H1 (cell line): ENCODE measurements at regions not wholly inside any gene's neighbourhood (a gene's known extent, or its start where the extent isn't known, plus 50 kb on each side); places are given as distances from the start of the nearest gene placed in this dataset.

Experiments
- CTCF ChIA-PET: fragments of 300-600 bp; sonication (Branson Sonifier 250); formaldehyde crosslinking; loops from one replicate; lab custom pipeline; 2021; ENCODE audit not compliant: partially characterized antibody; lab: Charles Lee
- POLR2A ChIA-PET: fragments of 300-600 bp; sonication (Branson Sonifier 250); formaldehyde crosslinking; loops from one replicate; lab custom pipeline; 2021; ENCODE audit warnings: inconsistent platforms; ENCODE audit not compliant: partially characterized antibody; lab: Charles Lee
- DNase-seq, 2 experiments: peaks; one replicate each; pipeline versions ENCODE4 v3.0.0 to v3.0.0-alpha.2; 2010 to 2022; ENCODE audit warnings: low spot score in 2 of 2, low read depth in 1 of 2, mixed read lengths in 1 of 2
- FAIRE-seq: peaks from 2 replicates; lab custom pipeline; 2011; peaks lifted over from hg19 to GRCh38; lab: Jason Lieb, UNC
- H2AFZ ChIP-seq: 2 replicates; pipeline ENCODE4 v1.8.1; 2012; ENCODE audit warnings: low read length, inconsistent platforms
- H2AK5ac ChIP-seq: 2 replicates; pipeline ENCODE4 v1.6.1; 2013; ENCODE audit warnings: low read depth, low read length
- H2BK120ac ChIP-seq: replicated peaks from 2 replicates; pipeline ENCODE3; 2013; ENCODE audit warnings: low read depth, low read length, inconsistent platforms
- H2BK12ac ChIP-seq: 2 replicates; pipeline ENCODE4 v1.6.1; 2013; ENCODE audit warnings: low read depth, low read length
- H2BK15ac ChIP-seq: 2 replicates; pipeline ENCODE4 v1.6.1; 2013; ENCODE audit warnings: low read length
- H2BK20ac ChIP-seq: 2 replicates; pipeline ENCODE4 v1.6.1; 2013; ENCODE audit warnings: low read length
- H2BK5ac ChIP-seq: 2 replicates; pipeline ENCODE4 v1.6.1; 2013; ENCODE audit warnings: low read depth, low read length
- H3K14ac ChIP-seq: 2 replicates; pipeline ENCODE4 v1.6.1; 2013; ENCODE audit warnings: inconsistent platforms; ENCODE audit not compliant: insufficient read length
- H3K18ac ChIP-seq: 2 replicates; pipeline ENCODE4 v1.6.1; 2013; ENCODE audit warnings: low read length; ENCODE audit errors: extremely low read depth
- H3K23ac ChIP-seq: 2 replicates; pipeline ENCODE4 v1.6.1; 2013; ENCODE audit warnings: inconsistent platforms; ENCODE audit not compliant: insufficient read length
- H3K23me2 ChIP-seq: 2 replicates; pipeline ENCODE4 v1.6.1; 2013; ENCODE audit warnings: low read depth, low read length
- H3K27ac ChIP-seq: 2 replicates; pipeline ENCODE4 v1.6.1; 2011; ENCODE audit warnings: low read depth, low read length, inconsistent platforms
- H3K27me3 ChIP-seq, 4 experiments: replicated peaks in 1 of 4; 1 replicate in 1 of 4; 2 replicates in 3 of 4; pipeline versions ENCODE4 v1.6.1 to v1.8.1; 2011 to 2013; ENCODE audit warnings: low read length in 3 of 4, mild to moderate bottlenecking in 3 of 4, inconsistent platforms in 2 of 4, mixed read lengths in 2 of 4, moderate library complexity in 1 of 4; ENCODE audit not compliant: control insufficient read depth in 3 of 4, insufficient read depth in 3 of 4; ENCODE audit errors: extremely low read depth in 1 of 4
- H3K36me3 ChIP-seq, 4 experiments: 2 replicates each; pipeline versions ENCODE4 v1.6.1 to v1.8.1; 2011 to 2013; ENCODE audit warnings: mild to moderate bottlenecking in 4 of 4, low read length in 3 of 4, moderate library complexity in 2 of 4, control low read depth in 1 of 4, inconsistent platforms in 1 of 4; ENCODE audit not compliant: insufficient read depth in 4 of 4, control insufficient read depth in 2 of 4
- H3K4ac ChIP-seq: replicated peaks from 2 replicates; pipeline ENCODE3; 2013; ENCODE audit warnings: low read length, low read depth, mixed read lengths, inconsistent platforms; ENCODE audit not compliant: insufficient read length
- H3K4me1 ChIP-seq, 4 experiments: replicated peaks in 1 of 4; 1 replicate in 1 of 4; 2 replicates in 3 of 4; pipeline versions ENCODE4 v1.6.1 to v1.8.1; 2011 to 2013; ENCODE audit warnings: low read length in 3 of 4, inconsistent platforms in 2 of 4, mixed read lengths in 1 of 4; ENCODE audit not compliant: insufficient read depth in 4 of 4, control insufficient read depth in 3 of 4
- H3K4me2 ChIP-seq, 2 experiments: 2 replicates each; pipeline versions ENCODE4 v1.6.1 to v1.8.1; 2011 to 2013; ENCODE audit warnings: low read depth in 2 of 2, low read length in 2 of 2, control low read depth in 1 of 2, inconsistent platforms in 1 of 2, mild to moderate bottlenecking in 1 of 2; ENCODE audit not compliant: insufficient read depth in 1 of 2
- H3K4me3 ChIP-seq, 4 experiments: fragments of 200-600, 300-600 bp in 1 of 4; sonication (generic), shearing (Covaris generic), sonication (Bioruptor Twin) in 1 of 4; 2 replicates each; pipeline versions ENCODE4 v1.5.1 to v1.8.1; 2011 to 2016; ENCODE audit warnings: low read length in 4 of 4, low read depth in 3 of 4, control low read depth in 2 of 4, inconsistent platforms in 2 of 4, mild to moderate bottlenecking in 2 of 4, mixed read lengths in 1 of 4, moderate library complexity in 1 of 4; ENCODE audit not compliant: insufficient read depth in 2 of 4; ENCODE audit errors: extremely low read depth in 1 of 4
- H3K56ac ChIP-seq: replicated peaks from 2 replicates; pipeline ENCODE3; 2013; ENCODE audit warnings: low read depth, mild to moderate bottlenecking, mixed read lengths, low read length, inconsistent platforms; ENCODE audit not compliant: insufficient read length
- H3K79me1 ChIP-seq: 2 replicates; pipeline ENCODE4 v1.6.1; 2013; ENCODE audit warnings: low read depth, low read length, control low read depth
- H3K79me2 ChIP-seq, 2 experiments: 2 replicates each; pipeline versions ENCODE4 v1.6.1 to v1.8.1; 2012 to 2013; ENCODE audit warnings: low read length in 2 of 2, mild to moderate bottlenecking in 2 of 2, inconsistent platforms in 1 of 2; ENCODE audit not compliant: insufficient read depth in 2 of 2, control insufficient read depth in 1 of 2
- H3K9ac ChIP-seq, 4 experiments: replicated peaks in 1 of 4; 1 replicate in 1 of 4; 2 replicates in 3 of 4; pipeline versions ENCODE4 v1.6.1 to v1.8.1; 2011 to 2013; ENCODE audit warnings: low read depth in 3 of 4, low read length in 3 of 4, control low read depth in 2 of 4, mild to moderate bottlenecking in 2 of 4, moderate library complexity in 2 of 4, inconsistent platforms in 1 of 4; ENCODE audit errors: extremely low read depth in 1 of 4
- H3K9me3 ChIP-seq, 2 experiments: 2 replicates each; pipeline versions ENCODE4 v1.6.1 to v1.8.1; 2012 to 2013; ENCODE audit warnings: mild to moderate bottlenecking in 2 of 2, moderate library complexity in 2 of 2, control low read depth in 1 of 2, inconsistent platforms in 1 of 2, low read depth in 1 of 2, low read length in 1 of 2, mixed read lengths in 1 of 2; ENCODE audit not compliant: insufficient read depth in 2 of 2
- H4K20me1 ChIP-seq, 2 experiments: replicated peaks in 1 of 2; 2 replicates each; pipeline versions ENCODE3 to v1.8.1; 2011 to 2013; ENCODE audit warnings: inconsistent platforms in 2 of 2, low read length in 2 of 2, mild to moderate bottlenecking in 1 of 2; ENCODE audit not compliant: insufficient read depth in 2 of 2, control insufficient read depth in 1 of 2
- H4K5ac ChIP-seq: 2 replicates; pipeline ENCODE4 v1.6.1; 2013; ENCODE audit warnings: low read length, low read depth, mixed read lengths, inconsistent platforms; ENCODE audit not compliant: insufficient read length
- H4K8ac ChIP-seq: 2 replicates; pipeline ENCODE4 v1.8.0; 2013; ENCODE audit warnings: mild to moderate bottlenecking, moderate library complexity, low read length, inconsistent platforms; ENCODE audit not compliant: insufficient read depth; ENCODE audit errors: extremely low read depth
- H4K91ac ChIP-seq: replicated peaks from 2 replicates; pipeline ENCODE3; 2013; ENCODE audit warnings: low read length, mixed read lengths, inconsistent platforms; ENCODE audit not compliant: insufficient read length
- RFX5 ChIP-seq: IDR thresholded peaks from 2 replicates; pipeline ENCODE4 v1.6.1; 2011; ENCODE audit warnings: low read depth, low read length, improper control_type of control experiment, borderline replicate concordance
- SIRT6 ChIP-seq: IDR thresholded peaks from one replicate; pipeline ENCODE4 v1.7.1; 2012; ENCODE audit warnings: low read length, inconsistent platforms
- SIX5 ChIP-seq: IDR thresholded peaks from 2 replicates; pipeline ENCODE4 v1.6.1; 2011; ENCODE audit warnings: mild to moderate bottlenecking, low read depth, low read length
- SUZ12 ChIP-seq: fragments of 200-600 bp; sonication (generic); IDR thresholded peaks from 2 replicates; pipeline ENCODE4 v1.6.1; 2012; ENCODE audit warnings: mild to moderate bottlenecking, inconsistent platforms, low read length, moderate library complexity, mixed read lengths
- TEAD4 ChIP-seq: IDR thresholded peaks from 2 replicates; pipeline ENCODE4 v1.6.1; 2012; ENCODE audit warnings: low read depth, low read length, inconsistent platforms, mixed read lengths
- WGBS, 2 experiments: shearing (Covaris generic) in 1 of 2; methylation state at CpG; one replicate each; pipeline versions ENCODE4 v1.1.6 to v1.1.7; 2013 to 2015; ENCODE audit warnings: low lambda C conversion rate in 2 of 2, mixed read lengths in 2 of 2, inconsistent platforms in 1 of 2, low coverage in 1 of 2, missing lambda C conversion rate in 1 of 2; ENCODE audit not compliant: insufficient replicate concordance in 2 of 2, insufficient coverage in 1 of 2, insufficient read length in 1 of 2; ENCODE audit errors: extremely low coverage in 1 of 2, missing lambda C conversion rate in 1 of 2; 5-methylcytosine and 5-hydroxymethylcytosine counted together
- TF ChIP-seq, protein P1 (sequence below): IDR thresholded peaks from 2 replicates; pipeline ENCODE4 v1.6.1; 2011; ENCODE audit warnings: low read length, improper control_type of control experiment

DNA sequence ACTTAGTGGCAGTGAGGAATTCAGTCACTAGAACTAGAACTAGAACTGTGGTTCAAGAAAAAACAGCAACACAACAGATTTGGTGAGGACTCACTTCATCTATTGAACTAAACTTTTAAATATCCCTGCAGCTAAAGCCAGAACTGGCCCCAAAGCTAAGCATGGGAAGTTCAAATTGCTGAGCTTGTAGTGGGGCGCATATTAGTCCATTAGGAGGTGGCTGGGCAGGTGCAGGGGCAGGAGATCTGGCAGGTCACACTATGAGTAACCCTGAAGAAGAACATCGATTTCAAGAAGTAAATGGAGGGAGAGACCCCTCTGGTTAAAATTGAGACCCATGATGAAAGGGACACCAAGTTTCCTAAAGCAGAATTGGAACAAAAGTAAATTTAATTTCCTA, 73.8 kb upstream of the UBAC2 start:
- Histone ChIP-seq H2BK5ac (no peak overlapping the region), H3K9me3 (no peaks in the 10 kb centered on the region), H3K27ac (no peak overlapping the region), H2AK5ac (no peak overlapping the region), H3K4me2 (no peak overlapping the region), H3K36me3 (peaks cover 0 to 3% (median 0%) of the 10 kb centered on the region in 4 experiments; a peak in 1 of 8 replicates), H3K27me3 (peaks cover 0 to 3% (median 0%) of the 10 kb centered on the region in 4 experiments; a peak in 3 of 7 replicates), H4K8ac (no peak overlapping the region), H3K18ac (no peak overlapping the region), H2BK12ac (no peak overlapping the region), H3K14ac (no peak overlapping the region), H3K79me1 (no peaks in the 10 kb centered on the region), H4K5ac (no peak overlapping the region), H2BK20ac (no peak overlapping the region), H4K91ac (no peak overlapping the region), H3K4me1 (no peaks in the 10 kb centered on the region), H3K56ac (no peak overlapping the region), H2AFZ (no peak overlapping the region), H2BK15ac (no peak overlapping the region), H3K23ac (no peak overlapping the region), H3K4me3 (no peak overlapping the region), H3K23me2 (no peaks in the 10 kb centered on the region), H3K79me2 (no peaks in the 10 kb centered on the region), H4K20me1 (no peaks in the 10 kb centered on the region), H2BK120ac (no peak overlapping the region), H3K4ac (no peak overlapping the region), H3K9ac (no peak overlapping the region)
- DNase-seq (no peak), FAIRE-seq (no peak)
- ChIA-PET POLR2A (no interaction called here), CTCF (no interaction called here)
- WGBS, 2 experiments = 92% methylated on average over 2 of the region's 2 CpGs; no CpG with 5 or more reads in 1 of the 2 experiments
- TF ChIP-seq RFX5 (no peak), TEAD4 (no peak), SIX5 (no peak), SUZ12 (no peak), SIRT6 (no peak)
- TF ChIP-seq, protein P1, sequence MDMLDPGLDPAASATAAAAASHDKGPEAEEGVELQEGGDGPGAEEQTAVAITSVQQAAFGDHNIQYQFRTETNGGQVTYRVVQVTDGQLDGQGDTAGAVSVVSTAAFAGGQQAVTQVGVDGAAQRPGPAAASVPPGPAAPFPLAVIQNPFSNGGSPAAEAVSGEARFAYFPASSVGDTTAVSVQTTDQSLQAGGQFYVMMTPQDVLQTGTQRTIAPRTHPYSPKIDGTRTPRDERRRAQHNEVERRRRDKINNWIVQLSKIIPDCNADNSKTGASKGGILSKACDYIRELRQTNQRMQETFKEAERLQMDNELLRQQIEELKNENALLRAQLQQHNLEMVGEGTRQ = no peak
